ENCODE measurements at regions not wholly inside any gene's neighbourhood (a gene's known extent, or its start where the extent isn't known, plus 50 kb on each side); places are given as distances from the start of the nearest gene placed in this dataset.

DNA sequence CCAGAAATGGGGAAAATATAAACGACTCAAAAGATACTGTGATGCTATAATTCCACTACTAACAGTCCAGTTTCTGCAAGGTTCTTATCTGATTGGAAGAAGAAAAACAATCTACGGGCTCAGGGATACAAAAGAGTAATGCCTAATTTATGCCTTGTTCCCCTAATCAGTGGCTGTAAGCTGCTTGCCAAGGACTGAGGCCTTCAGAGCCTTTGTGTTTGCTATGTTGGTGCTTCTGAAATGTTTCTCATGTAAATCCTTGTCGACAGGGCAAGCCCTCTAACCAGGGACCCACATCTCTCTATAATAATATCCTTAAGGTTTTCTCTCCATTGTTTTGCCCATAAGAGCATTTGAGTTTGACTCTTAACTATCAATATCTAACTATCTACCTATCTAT lies 89.7 kb upstream of the CLDN10 start:
- Histone ChIP-seq H3K4me3 (ENCODE audit: low read length) (no peak overlapping the region), H3K27ac (ENCODE audit: low read depth, low read length) (no peak overlapping the region), H3K4me1 (ENCODE audit: control insufficient read depth, insufficient read depth, low read length) (no peaks in the 10 kb centered on the region), H3K9me3 (ENCODE audit: control insufficient read depth, low read length) (peaks cover 19% of the 10 kb centered on the region), H3K9ac (ENCODE audit: extremely low read depth, low read length, poor library complexity, severe bottlenecking) (no peak overlapping the region), H3K27me3 (ENCODE audit: control insufficient read depth, insufficient read depth, low read length, poor library complexity, severe bottlenecking) (no peaks in the 10 kb centered on the region), H3K36me3 (ENCODE audit: control insufficient read depth, insufficient read depth, low read length) (no peaks in the 10 kb centered on the region)
- 64 to 100% methylated on average over 1 to 3 of the region's 3 CpGs for WGBS, 2 experiments (ENCODE audit: insufficient coverage in 1 of 2, insufficient read length in 1 of 2)
- Mint-ChIP-seq H3K4me3 (no peak overlapping the region), H3K27ac (no peak overlapping the region), H3K4me1 (no peaks in the 10 kb centered on the region), H3K9me3 (peaks cover 26% of the 10 kb centered on the region), H3K36me3 (ENCODE audit: low read depth) (peaks cover 2% of the 10 kb centered on the region), H3K27me3 (ENCODE audit: insufficient read depth) (no peaks in the 10 kb centered on the region)
- no peak for DNase-seq
- TF ChIP-seq, protein P1, sequence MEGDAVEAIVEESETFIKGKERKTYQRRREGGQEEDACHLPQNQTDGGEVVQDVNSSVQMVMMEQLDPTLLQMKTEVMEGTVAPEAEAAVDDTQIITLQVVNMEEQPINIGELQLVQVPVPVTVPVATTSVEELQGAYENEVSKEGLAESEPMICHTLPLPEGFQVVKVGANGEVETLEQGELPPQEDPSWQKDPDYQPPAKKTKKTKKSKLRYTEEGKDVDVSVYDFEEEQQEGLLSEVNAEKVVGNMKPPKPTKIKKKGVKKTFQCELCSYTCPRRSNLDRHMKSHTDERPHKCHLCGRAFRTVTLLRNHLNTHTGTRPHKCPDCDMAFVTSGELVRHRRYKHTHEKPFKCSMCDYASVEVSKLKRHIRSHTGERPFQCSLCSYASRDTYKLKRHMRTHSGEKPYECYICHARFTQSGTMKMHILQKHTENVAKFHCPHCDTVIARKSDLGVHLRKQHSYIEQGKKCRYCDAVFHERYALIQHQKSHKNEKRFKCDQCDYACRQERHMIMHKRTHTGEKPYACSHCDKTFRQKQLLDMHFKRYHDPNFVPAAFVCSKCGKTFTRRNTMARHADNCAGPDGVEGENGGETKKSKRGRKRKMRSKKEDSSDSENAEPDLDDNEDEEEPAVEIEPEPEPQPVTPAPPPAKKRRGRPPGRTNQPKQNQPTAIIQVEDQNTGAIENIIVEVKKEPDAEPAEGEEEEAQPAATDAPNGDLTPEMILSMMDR (conservative IDR thresholded peaks at IDR 0.05), result no peak

DNA sequence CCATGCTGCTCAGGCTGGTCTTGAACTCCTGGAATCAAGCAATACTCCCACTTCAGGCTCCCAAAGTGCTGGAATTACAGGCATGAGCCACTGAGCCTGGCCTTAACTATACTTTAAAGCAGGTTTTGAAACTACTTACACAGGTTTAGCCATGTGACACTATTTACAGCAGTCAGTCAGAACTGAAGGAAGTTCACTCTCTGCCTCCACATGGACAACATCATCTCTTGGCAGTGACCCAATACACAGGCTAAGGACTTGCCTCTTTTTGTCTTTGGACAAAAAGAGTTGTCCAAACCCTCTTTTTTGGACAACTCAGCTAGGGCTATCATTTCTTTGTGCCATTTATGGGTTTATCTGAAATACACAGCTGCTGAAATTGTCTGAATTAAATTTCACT lies 89.0 kb upstream of the CLDN10 start:
- no peak overlapping the region for H3K9ac ChIP-seq (ENCODE audit: extremely low read depth, low read length, poor library complexity, severe bottlenecking)
- Mint-ChIP-seq H3K4me3 (no peak overlapping the region), H3K4me1 (no peaks in the 10 kb centered on the region), H3K36me3 (ENCODE audit: low read depth) (peaks cover 2% of the 10 kb centered on the region), H3K27me3 (ENCODE audit: insufficient read depth) (no peaks in the 10 kb centered on the region), H3K9me3 (peaks cover 19% of the 10 kb centered on the region), H3K27ac (no peak overlapping the region)
- H3K36me3 ChIP-seq (ENCODE audit: control insufficient read depth, insufficient read depth, low read length), result no peaks in the 10 kb centered on the region
- H3K27me3 ChIP-seq (ENCODE audit: control insufficient read depth, insufficient read depth, low read length, poor library complexity, severe bottlenecking), result no peaks in the 10 kb centered on the region
- H3K9me3 ChIP-seq (ENCODE audit: control insufficient read depth, low read length), result peaks cover 14% of the 10 kb centered on the region
- TF ChIP-seq, protein P1 (conservative IDR thresholded peaks at IDR 0.05), result no peak
- H3K4me3 ChIP-seq (ENCODE audit: low read length), result no peak overlapping the region
- no peak for DNase-seq
- H3K27ac ChIP-seq (ENCODE audit: low read depth, low read length), result no peak overlapping the region
- no peaks in the 10 kb centered on the region for H3K4me1 ChIP-seq (ENCODE audit: control insufficient read depth, insufficient read depth, low read length)

DNA sequence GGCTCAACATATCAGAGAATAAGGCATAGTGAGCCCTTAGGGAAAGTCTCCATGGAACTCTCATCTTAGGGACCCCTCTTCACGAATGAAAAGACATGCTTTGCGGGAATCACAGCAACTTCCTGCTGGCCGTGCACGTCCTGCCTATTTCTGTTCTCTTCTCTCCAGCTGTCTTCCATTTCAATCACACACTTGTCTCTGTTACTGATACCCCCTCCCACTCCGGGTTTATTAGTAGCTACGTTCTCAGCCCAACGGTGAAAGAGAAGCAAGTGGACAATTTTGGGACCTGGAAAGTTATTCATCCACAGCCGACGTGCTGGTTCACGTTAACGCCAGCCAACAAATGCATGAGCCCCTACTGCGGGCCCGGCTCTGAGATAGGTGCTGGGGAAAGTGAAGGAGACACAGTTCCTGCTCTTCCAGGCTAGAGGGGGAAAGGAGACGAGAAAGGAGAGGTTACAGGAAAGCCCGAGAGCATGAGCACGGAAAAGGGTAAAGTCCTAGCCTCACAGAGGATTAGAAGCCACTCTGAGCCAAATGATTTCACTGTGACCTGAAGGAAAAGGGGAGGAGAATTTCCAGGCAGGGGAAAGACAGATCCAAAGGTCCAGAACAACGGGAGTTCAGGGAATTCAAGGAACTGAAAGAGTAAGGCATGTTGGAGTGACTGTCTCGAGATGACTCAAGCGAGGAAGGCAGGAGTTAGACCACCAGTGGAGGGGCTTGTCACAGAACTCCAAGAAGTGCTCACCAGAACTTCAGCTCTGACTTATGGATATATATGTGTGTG lies 81.8 kb upstream of the CLDN10 start:
- 89 to 94% methylated on average over 13 to 19 of the region's 19 CpGs for WGBS, 2 experiments (ENCODE audit: insufficient coverage in 1 of 2, insufficient read length in 1 of 2)
- Histone ChIP-seq H3K36me3 (ENCODE audit: control insufficient read depth, insufficient read depth, low read length) (no peaks in the 10 kb centered on the region), H3K9ac (ENCODE audit: extremely low read depth, low read length, poor library complexity, severe bottlenecking) (no peak overlapping the region), H3K27me3 (ENCODE audit: control insufficient read depth, insufficient read depth, low read length, poor library complexity, severe bottlenecking) (no peaks in the 10 kb centered on the region), H3K27ac (ENCODE audit: low read depth, low read length) (no peak overlapping the region), H3K9me3 (ENCODE audit: control insufficient read depth, low read length) (no peaks in the 10 kb centered on the region), H3K4me1 (ENCODE audit: control insufficient read depth, insufficient read depth, low read length) (peaks cover 4% of the 10 kb centered on the region), H3K4me3 (ENCODE audit: low read length) (no peak overlapping the region)
- no peak overlapping the region for H3K4me3 Mint-ChIP-seq
- H3K27ac Mint-ChIP-seq, result no peak overlapping the region
- H3K9me3 Mint-ChIP-seq, result no peaks in the 10 kb centered on the region
- no peaks in the 10 kb centered on the region for H3K27me3 Mint-ChIP-seq (ENCODE audit: insufficient read depth)
- DNase-seq, result no peak
- TF ChIP-seq, protein P1 (conservative IDR thresholded peaks at IDR 0.05), result no peak
- H3K36me3 Mint-ChIP-seq (ENCODE audit: low read depth), result no peaks in the 10 kb centered on the region
- H3K4me1 Mint-ChIP-seq, result peaks cover 10% of the 10 kb centered on the region
